ENCODE measurements at regions not wholly inside any gene's neighbourhood (a gene's known extent, or its start where the extent isn't known, plus 50 kb on each side); places are given as distances from the start of the nearest gene placed in this dataset.

GRCh38 chr9:73239570-73240265, 88.1 kb downstream of the ANXA1 start:
- no peak for TF ChIP-seq CTCF (IDR thresholded peaks at IDR 0.05)
- no peak for TF ChIP-seq POLR2A (IDR thresholded peaks at IDR 0.05)
